ENCODE measurements at regions not wholly inside any gene's neighbourhood (a gene's known extent, or its start where the extent isn't known, plus 50 kb on each side); places are given as distances from the start of the nearest gene placed in this dataset.

GRCh38 chr3:137205394-137206045, 247.7 kb downstream of the IL20RB start:
- DNase-seq: no peak

- no peak for DNase-seq
Measured at GRCh38 chr3:137207616-137208015, 249.8 kb downstream of the IL20RB start.

- DNase-seq: no peak
Measured at GRCh38 chr3:137217733-137218132, 259.9 kb downstream of the IL20RB start.

- no peak for DNase-seq
Measured at GRCh38 chr3:137219801-137220445, 262.1 kb downstream of the IL20RB start.

GRCh38 chr3:137222736-137223225, 265.0 kb downstream of the IL20RB start:
- DNase-seq: no peak

- no peak for DNase-seq
Measured at GRCh38 chr3:137224464-137224863, 266.7 kb downstream of the IL20RB start.

- DNase-seq: no peak
Measured at GRCh38 chr3:137242836-137243400, 285.1 kb downstream of the IL20RB start.

GRCh38 chr3:137246491-137246890, 288.7 kb downstream of the IL20RB start:
- no peak for DNase-seq

- DNase-seq: no peak
Measured at GRCh38 chr3:137249311-137249940, 291.6 kb downstream of the IL20RB start.

- DNase-seq: no peak
Measured at GRCh38 chr3:137259089-137259488, 301.3 kb downstream of the IL20RB start.

GRCh38 chr3:137259701-137260100, 301.9 kb downstream of the IL20RB start:
- DNase-seq: no peak

GRCh38 chr3:137264071-137264820, 306.5 kb downstream of the IL20RB start:
- DNase-seq: no peak

GRCh38 chr3:137264843-137265330, 307.1 kb downstream of the IL20RB start:
- DNase-seq: no peak

- no peak for DNase-seq
Measured at GRCh38 chr3:137282871-137283270, 325.1 kb downstream of the IL20RB start.

- DNase-seq: no peak
Measured at GRCh38 chr3:137285924-137286323, 328.1 kb downstream of the IL20RB start.

GRCh38 chr3:137293086-137293485, 335.3 kb downstream of the IL20RB start:
- no peak for DNase-seq

- no peak for DNase-seq
Measured at GRCh38 chr3:137294139-137294538, 336.4 kb downstream of the IL20RB start.

GRCh38 chr3:137294839-137295238, 337.1 kb downstream of the IL20RB start:
- DNase-seq: no peak

- no peak for DNase-seq
Measured at GRCh38 chr3:137295336-137295735, 337.6 kb downstream of the IL20RB start.

GRCh38 chr3:137296116-137296515, 338.3 kb downstream of the IL20RB start:
- no peak for DNase-seq

- no peak for DNase-seq
Measured at GRCh38 chr3:137297770-137298169, 340.0 kb downstream of the IL20RB start.

- DNase-seq: no peak
Measured at GRCh38 chr3:137300703-137301102, 342.9 kb downstream of the IL20RB start.

Measured in CD4-positive, alpha-beta T cell treated with Interleukin-4 for 4 hours (primary cell).